CD1c-positive myeloid dendritic cell (primary cell): ENCODE measurements at regions not wholly inside any gene's neighbourhood (a gene's known extent, or its start where the extent isn't known, plus 50 kb on each side); places are given as distances from the start of the nearest gene placed in this dataset.

ENCODE experiments used
- DNase-seq: peaks from one replicate; pipeline ENCODE4 v3.0.0-alpha.2; 2016; ENCODE audit errors: extremely low spot score

GRCh38 chr2:236825989-236826510 is 256.4 kb downstream of the ACKR3 start:
- DNase-seq = no peak

- DNase-seq = no peak
Measured at GRCh38 chr2:236826606-236827156, 257.1 kb downstream of the ACKR3 start.

DNA sequence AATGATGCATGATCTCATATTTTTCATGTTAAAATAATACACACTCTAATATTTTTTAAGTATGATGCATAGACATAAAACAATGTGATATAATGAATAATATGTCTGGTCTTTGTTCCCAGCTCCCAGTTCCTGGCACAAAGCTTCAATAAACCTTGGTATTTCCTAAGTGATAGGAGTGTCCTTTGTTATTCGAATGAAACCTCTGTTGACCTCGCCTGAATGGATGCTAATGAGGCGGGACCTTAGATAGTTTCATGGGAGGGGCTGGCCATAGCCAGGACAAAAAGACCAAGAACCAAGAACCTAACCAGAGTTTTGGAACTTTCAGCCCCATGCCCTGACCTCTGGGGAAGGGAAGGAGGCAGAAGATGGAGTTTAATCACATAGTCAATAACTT is 257.7 kb upstream of the COPS8 start:
- DNase-seq = no peak

- DNase-seq = no peak
Measured at GRCh38 chr2:236828820-236829219, 256.9 kb upstream of the COPS8 start.

GRCh38 chr2:236830926-236831325 is 254.8 kb upstream of the COPS8 start:
- DNase-seq = no peak

GRCh38 chr2:236831698-236832097 is 254.0 kb upstream of the COPS8 start:
- DNase-seq = no peak

- DNase-seq = no peak
Measured at GRCh38 chr2:236833501-236834073, 252.1 kb upstream of the COPS8 start.

DNA sequence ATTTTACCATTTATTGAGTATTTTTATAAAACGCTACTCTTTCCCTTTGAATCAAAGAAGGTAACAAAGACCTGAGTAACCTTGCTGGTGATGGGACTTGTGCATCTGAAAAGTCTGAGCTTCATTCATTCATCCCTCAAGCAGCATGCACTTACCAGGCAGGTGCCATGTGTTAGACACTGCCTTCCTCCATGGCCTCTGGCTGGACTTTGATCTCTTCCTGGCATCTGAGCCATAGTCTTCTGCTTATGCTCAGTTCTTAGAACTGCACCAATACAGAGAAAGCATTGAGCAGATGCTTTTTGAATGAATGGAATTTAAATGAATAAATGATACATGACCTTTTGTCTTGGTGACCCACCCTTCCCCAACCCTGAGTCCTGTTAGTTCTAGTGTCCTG is 251.4 kb upstream of the COPS8 start:
- DNase-seq = no peak

DNA sequence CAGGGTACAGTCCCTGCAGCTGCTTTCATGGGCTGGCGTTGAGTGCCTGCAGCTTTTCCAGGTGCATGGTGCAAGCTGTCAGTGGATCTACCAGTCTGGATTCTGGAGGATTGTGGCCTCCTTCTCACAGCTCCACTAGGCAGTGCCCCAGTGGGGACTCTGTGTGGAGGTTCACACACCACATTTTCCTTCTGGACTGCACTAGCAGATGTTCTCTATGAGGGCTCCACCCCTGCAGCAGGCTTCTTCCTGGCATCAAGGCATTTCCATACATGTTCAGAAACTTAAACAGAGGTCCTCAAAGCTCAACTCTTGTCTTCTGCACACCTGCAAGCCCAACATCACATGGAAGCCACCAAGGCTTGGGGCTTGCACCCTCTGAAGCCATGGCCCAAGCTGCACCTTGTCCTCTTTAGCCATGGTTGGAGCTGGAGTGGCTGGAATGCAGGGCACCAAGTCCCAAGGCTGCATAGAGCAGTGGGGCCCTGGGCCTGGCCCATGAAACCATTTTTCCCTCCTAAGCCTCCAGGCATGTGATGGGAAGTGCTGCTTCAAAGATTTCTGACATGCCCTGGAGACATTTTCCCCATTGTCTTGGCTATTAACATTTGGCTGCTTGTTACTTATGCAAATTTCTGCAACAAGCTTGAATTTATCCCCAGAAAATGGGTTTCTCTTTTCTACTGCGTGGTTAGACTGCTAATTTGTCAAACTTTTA is 250.2 kb upstream of the COPS8 start:
- DNase-seq = no peak

DNA sequence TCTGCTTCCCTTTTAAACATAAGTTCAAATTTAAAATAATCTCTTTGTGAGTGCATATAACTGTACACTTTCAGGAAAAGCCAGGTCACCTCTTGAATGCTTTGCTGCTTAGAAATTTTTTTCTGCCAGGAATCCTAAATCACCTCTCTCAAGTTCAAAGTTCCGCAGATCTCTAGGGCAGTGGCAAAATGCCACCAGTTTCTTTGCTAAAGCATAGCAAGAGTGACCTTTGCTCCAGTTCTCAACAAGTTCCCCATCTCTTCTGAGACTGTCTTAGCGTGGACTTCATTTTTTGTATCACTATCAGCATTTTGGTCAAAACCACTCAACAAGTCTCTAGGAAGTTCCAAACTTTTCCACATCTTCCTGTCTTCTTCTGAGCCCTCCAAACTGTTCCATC is 249.7 kb upstream of the COPS8 start:
- peak; percentile 6 for DNase-seq

GRCh38 chr2:236840215-236840614 is 245.5 kb upstream of the COPS8 start:
- DNase-seq = no peak

- DNase-seq = no peak
Measured at GRCh38 chr2:236840857-236841256, 244.8 kb upstream of the COPS8 start.

- DNase-seq = no peak
Measured at GRCh38 chr2:236841389-236841788, 244.3 kb upstream of the COPS8 start.

DNA sequence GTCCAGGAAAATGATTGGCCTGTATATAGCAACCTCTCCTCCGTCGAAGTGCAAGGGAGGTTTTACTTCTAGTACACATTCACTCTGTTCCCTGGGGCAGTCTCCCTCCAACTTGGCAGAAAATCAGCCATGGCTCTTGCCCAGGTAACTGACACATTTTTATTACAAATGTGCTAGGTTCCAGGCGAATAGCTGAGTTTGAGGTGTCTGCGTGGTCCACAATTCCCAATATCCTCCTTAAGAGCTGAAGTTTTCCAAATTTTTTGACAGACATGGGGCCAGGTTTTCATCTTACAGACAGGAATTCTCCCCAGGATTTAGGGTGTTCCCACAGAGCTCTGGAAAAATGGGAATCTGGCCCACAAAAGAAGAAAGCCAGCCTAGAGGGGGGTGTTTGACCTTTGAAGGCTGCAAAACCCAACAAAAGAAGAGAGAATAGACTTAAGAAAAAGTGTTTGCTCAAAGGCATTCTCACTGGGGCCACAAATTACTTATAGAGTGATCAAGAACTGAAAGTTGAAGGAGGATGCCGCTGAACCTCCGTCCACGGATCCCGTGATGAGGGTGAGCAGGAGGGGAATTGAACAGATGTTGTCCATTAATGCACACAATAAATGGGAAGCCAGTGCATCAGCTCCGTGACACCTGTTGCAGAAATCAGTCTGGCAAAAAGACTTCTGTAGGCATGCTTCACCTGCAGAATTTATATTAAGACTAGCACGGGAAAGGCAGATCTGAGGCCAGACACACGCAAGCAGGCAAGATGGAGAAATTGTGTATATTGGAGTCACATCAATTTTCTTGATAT is 242.3 kb upstream of the COPS8 start:
- DNase-seq = no peak

GRCh38 chr2:236844711-236845110 is 241.0 kb upstream of the COPS8 start:
- no peak for DNase-seq

DNA sequence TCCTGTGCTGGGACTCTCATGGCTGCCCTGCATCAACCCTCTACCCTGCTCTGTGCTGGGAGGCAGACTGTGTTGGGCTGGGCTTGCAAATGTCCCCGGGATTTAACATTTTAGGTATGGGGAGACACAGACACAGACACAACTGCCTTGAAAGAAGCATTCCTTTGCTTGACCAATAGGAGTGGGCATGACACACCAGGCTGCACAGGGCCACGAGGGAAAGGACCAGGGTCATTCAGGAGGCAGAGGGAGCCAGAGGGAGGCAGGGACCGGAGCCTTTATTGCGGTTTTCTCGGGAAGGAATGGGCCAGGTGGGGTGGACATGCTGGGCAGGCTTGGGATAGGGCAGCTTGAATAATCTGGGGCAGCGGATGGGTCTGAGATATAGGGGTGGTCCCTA is 238.7 kb upstream of the COPS8 start:
- DNase-seq = no peak

DNA sequence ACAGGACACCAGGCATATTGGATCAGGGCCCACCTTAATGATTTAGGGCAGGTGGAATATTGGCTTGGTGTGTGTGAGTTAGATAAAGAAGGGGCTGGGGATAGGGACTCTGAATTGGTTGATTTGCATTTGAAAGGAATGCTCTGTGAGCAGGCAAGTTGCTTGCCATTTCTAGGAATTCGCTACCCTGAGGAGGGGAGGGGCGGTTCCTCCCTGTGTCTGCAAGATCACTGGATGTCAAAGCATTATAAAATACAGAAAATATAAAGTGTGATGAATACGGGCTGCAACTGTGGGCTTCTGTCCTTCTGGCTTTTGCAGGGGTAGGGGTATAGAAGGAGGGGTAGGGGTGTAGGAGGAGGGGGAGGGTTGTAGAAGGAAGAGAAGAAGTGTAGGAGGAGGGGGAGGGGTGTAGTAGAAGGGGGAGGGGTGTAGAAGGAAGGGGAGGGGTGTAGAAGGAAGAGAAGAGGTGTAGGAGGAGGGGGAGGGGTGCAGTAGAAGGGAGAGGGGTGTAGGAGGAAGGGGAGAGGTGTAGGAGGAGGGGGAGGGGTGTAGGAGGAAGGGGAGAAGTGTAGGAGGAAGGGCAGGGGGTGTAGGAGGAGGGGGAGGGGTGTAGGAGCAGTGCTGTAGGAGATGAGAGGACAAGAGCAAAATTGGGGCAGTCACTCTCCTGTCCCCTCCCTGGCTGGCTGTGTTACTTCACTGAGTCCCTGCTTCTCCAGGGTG is 238.0 kb upstream of the COPS8 start:
- DNase-seq = no peak

DNA sequence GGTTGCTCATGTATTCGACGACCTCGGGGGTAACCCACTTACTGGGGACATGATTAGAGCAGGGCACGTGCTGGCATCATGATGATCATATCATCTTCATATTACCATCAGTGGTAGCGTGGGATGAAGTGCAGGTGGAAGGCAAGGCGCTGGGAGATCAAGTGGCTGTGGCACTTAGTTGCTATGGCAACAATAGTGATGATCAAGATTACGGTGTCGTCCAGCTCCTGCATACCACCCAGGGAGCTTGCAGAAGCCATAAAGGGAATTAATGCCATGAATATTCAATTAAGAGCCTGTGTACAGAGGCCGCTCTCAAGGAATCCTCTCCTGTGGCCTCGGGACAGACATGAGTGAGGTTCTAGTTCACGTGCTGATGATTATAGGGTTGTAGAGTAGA is 237.2 kb upstream of the COPS8 start:
- no peak for DNase-seq

GRCh38 chr2:236849508-236849907 is 236.2 kb upstream of the COPS8 start:
- DNase-seq = no peak

- DNase-seq = no peak
Measured at GRCh38 chr2:236849940-236850339, 235.7 kb upstream of the COPS8 start.

DNA sequence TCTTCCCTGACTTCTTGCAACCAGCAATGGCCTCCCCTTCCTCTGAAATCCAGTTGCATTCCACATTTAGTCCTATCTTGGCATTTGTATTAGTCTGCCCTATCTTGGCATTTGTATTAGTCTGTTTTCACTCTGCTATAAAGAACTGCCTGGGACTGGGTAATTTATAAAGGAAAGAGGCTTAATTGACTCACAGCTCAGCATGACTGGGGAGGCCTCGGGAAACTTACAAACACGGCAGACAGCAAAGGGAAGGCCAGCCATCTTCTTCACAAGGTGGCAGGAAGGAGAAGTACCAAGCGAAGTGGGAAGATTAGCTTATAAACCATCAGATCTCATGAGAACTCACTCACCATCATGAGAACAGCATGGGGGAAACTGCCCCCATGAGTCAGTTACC is 234.5 kb upstream of the COPS8 start:
- no peak for DNase-seq
